IMR-90 (cell line): ENCODE measurements at regions not wholly inside any gene's neighbourhood (a gene's known extent, or its start where the extent isn't known, plus 50 kb on each side); places are given as distances from the start of the nearest gene placed in this dataset.

Experiments used
- BHLHE40 ChIP-seq: fragments of 150-350 bp; IDR thresholded peaks from 2 replicates; pipeline ENCODE4 v1.6.1; 2016; ENCODE audit warnings: mild to moderate bottlenecking, low read depth, low read length
- CEBPB ChIP-seq: IDR thresholded peaks from 2 replicates; pipeline ENCODE4 v1.6.1; 2012; ENCODE audit warnings: low read depth, low read length, improper control_type of control experiment
- CTCF ChIP-seq: conservative IDR thresholded peaks from 2 replicates; pipeline ENCODE4 v1.5.1; 2012; ENCODE audit warnings: mild to moderate bottlenecking, low read depth, low read length, improper control_type of control experiment
- ELK1 ChIP-seq: fragments of 150-350 bp; IDR thresholded peaks from 2 replicates; pipeline ENCODE4 v1.6.1; 2016; ENCODE audit warnings: low read depth, mild to moderate bottlenecking, low read length, moderate library complexity, borderline replicate concordance
- FOS ChIP-seq: fragments of 150-350 bp; IDR thresholded peaks from 2 replicates; pipeline ENCODE4 v1.6.1; 2016; ENCODE audit warnings: low read depth, low read length
- MAFK ChIP-seq: IDR thresholded peaks from 2 replicates; pipeline ENCODE4 v1.6.1; 2012; ENCODE audit warnings: low read depth, low read length, improper control_type of control experiment
- MXI1 ChIP-seq: IDR thresholded peaks from 2 replicates; pipeline ENCODE4 v1.6.1; 2012; ENCODE audit warnings: low read depth, mild to moderate bottlenecking, low read length, moderate library complexity, borderline replicate concordance
- POLR2A ChIP-seq: IDR thresholded peaks from 2 replicates; pipeline ENCODE4 v1.6.1; 2012; ENCODE audit warnings: mild to moderate bottlenecking, low read depth, low read length
- RAD21 ChIP-seq: IDR thresholded peaks from 2 replicates; pipeline ENCODE4 v1.6.1; 2012; ENCODE audit warnings: low read length, improper control_type of control experiment
- RCOR1 ChIP-seq: IDR thresholded peaks from 2 replicates; pipeline ENCODE4 v1.6.1; 2012; ENCODE audit warnings: mild to moderate bottlenecking, low read length, improper control_type of control experiment; ENCODE audit not compliant: insufficient replicate concordance
- RFX5 ChIP-seq: IDR thresholded peaks from 2 replicates; pipeline ENCODE4 v1.8.0; 2012; ENCODE audit warnings: low read depth, mild to moderate bottlenecking, low read length, moderate library complexity
- TF ChIP-seq, protein P1 (sequence below): fragments of 150-350 bp; IDR thresholded peaks from 2 replicates; pipeline ENCODE4 v1.6.1; 2017; ENCODE audit warnings: mild to moderate bottlenecking, antibody characterized with exemption, low read length, low read depth

GRCh38 chr2:129610766-129611165 is 368.7 kb upstream of the RAB6C start:
- TF ChIP-seq POLR2A (no peak), CTCF (no peak), BHLHE40 (no peak), FOS (no peak), RFX5 (no peak), RAD21 (no peak), CEBPB (no peak), RCOR1 (no peak), MXI1 (no peak), ELK1 (no peak), MAFK (no peak)
- TF ChIP-seq, protein P1, sequence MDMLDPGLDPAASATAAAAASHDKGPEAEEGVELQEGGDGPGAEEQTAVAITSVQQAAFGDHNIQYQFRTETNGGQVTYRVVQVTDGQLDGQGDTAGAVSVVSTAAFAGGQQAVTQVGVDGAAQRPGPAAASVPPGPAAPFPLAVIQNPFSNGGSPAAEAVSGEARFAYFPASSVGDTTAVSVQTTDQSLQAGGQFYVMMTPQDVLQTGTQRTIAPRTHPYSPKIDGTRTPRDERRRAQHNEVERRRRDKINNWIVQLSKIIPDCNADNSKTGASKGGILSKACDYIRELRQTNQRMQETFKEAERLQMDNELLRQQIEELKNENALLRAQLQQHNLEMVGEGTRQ = no peak
